ENCODE measurements at regions not wholly inside any gene's neighbourhood (a gene's known extent, or its start where the extent isn't known, plus 50 kb on each side); places are given as distances from the start of the nearest gene placed in this dataset.

DNA sequence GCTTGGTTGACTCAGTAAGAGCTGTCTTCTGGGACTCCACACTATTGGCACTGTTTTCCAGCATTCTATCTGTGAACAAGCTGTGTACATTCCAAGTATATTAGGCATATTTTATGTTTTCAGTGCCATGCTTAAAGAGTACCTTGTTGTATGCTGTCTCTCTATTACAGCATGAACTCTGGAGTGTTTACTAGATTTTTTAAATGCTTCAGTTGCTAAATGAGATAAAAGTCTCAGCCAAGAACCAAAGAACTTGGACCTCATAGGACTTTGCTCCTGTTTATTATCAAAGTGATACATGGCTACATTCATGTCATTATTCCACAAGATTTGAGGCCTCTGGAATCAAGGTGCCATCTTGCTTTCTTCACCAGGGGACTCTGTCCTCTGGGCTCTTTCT lies 167.2 kb downstream of the C9orf152 start:
- TF ChIP-seq POLR2A (IDR thresholded peaks at IDR 0.05; ENCODE audit: low read length) (no peak), GATA1 (IDR thresholded peaks at IDR 0.05; ENCODE audit: low read depth, low read length) (no peak)
